Stimulated activated naive CD8-positive, alpha-beta T cell treated with anti-CD3 and anti-CD28 coated beads, Interleukin-15, amount 100 ng/mL, for 72 hours (primary cell): ENCODE measurements at regions not wholly inside any gene's neighbourhood (a gene's known extent, or its start where the extent isn't known, plus 50 kb on each side); places are given as distances from the start of the nearest gene placed in this dataset.
A peak's percentile ranks its signal among the peaks of the same experiment; 100 is the strongest.

Experiments
- ATAC-seq: fragments of 150-1000 bp; cut with Tn5 transposase; 2 replicates; pipeline ENCODE4 v1.10.0; 2021; ENCODE audit warnings: mild to moderate bottlenecking, moderate library complexity
- DNase-seq, 2 donors: peaks; one replicate each; pipeline ENCODE4 v3.0.0; 2021 to 2022
- H3K27ac Mint-ChIP-seq, 2 donors: one replicate each; pipeline ENCODE4 v1.8.0; 2022; ENCODE audit warnings: mild to moderate bottlenecking in 2 of 2, mixed read lengths in 2 of 2, moderate library complexity in 2 of 2
- H3K27me3 Mint-ChIP-seq: one replicate; pipeline ENCODE4 v1.8.0; 2022; ENCODE audit warnings: mixed read lengths
- H3K4me1 Mint-ChIP-seq: one replicate; pipeline ENCODE4 v1.8.0; 2022; ENCODE audit warnings: mild to moderate bottlenecking, mixed read lengths
- H3K4me3 Mint-ChIP-seq, 2 donors: one replicate each; pipeline ENCODE4 v1.8.0; 2022; ENCODE audit warnings: mild to moderate bottlenecking in 2 of 2, mixed read lengths in 2 of 2, moderate library complexity in 1 of 2
- H3K9me3 Mint-ChIP-seq, 2 donors: one replicate each; pipeline ENCODE4 v1.8.0; 2022; ENCODE audit warnings: mixed read lengths in 2 of 2

DNA sequence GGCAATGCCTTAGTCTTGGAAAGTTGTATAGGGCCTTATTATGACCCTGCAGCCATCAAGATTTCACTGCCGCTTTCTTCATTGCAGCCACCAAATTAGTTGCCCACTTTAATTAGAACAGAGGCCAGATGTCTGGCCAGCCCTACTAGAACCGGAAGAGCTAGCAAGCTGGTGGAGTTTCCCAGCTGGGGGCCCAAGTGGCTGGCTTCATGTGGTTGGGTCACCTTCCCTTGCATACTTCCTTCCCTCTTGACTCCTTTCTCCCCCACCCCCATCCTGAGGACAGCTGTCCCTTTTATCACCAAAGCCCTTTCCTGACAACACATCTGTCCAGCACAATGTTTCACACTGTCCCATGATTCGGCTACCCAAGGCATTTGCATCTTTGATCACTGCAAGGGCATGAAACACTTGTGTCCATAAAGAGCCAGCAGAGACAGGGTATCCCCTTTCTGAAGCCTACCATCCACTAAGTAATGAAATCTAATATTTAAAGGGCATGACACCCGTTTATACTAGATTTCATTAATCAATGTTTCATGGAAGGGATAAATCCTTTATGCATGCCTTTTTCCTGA, 187.2 kb downstream of the BCL11A start:
- DNase-seq (no peak), ATAC-seq (no peak)
- no peaks in the 10 kb centered on the region for H3K27me3 Mint-ChIP-seq
- H3K4me3 Mint-ChIP-seq, result no peak overlapping the region
- H3K9me3 Mint-ChIP-seq, result no peaks in the 10 kb centered on the region
- H3K27ac Mint-ChIP-seq, result no peak overlapping the region
- no peaks in the 10 kb centered on the region for H3K4me1 Mint-ChIP-seq

DNA sequence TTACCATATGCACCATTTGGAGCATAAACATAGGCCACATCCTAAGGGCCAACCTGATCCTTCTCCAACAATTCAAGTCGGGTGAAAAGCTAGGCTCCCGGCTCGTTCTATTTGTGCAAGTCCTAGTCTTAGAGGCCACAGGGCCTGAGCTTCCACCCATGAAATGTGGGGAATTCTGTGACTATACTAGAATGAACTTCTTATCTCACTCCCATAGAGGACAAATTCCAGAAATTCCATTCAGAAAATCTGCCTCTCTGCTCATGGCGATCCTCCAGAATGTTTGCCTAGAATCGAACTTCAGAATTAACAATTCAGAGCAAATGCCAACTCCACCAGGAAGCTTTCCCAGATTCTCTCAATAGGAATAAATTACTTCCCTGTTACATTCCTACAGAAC, 187.9 kb downstream of the BCL11A start:
- ATAC-seq (no peak), DNase-seq (no peak)
- H3K27ac Mint-ChIP-seq, result no peak overlapping the region
- H3K27me3 Mint-ChIP-seq, result no peaks in the 10 kb centered on the region
- H3K4me3 Mint-ChIP-seq, result no peak overlapping the region
- no peaks in the 10 kb centered on the region for H3K4me1 Mint-ChIP-seq
- H3K9me3 Mint-ChIP-seq, result no peaks in the 10 kb centered on the region

GRCh38 chr2:60364491-60364890, 189.0 kb downstream of the BCL11A start:
- peaks cover 5% of the 10 kb centered on the region for H3K27me3 Mint-ChIP-seq
- no peaks in the 10 kb centered on the region for H3K4me1 Mint-ChIP-seq
- no peak overlapping the region for H3K4me3 Mint-ChIP-seq
- no peak overlapping the region for H3K27ac Mint-ChIP-seq
- DNase-seq (no peak), ATAC-seq (no peak)
- no peaks in the 10 kb centered on the region for H3K9me3 Mint-ChIP-seq

GRCh38 chr2:60361498-60361897, 192.0 kb downstream of the BCL11A start:
- Mint-ChIP-seq H3K4me3 (no peak overlapping the region), H3K27ac (no peak overlapping the region), H3K9me3 (no peaks in the 10 kb centered on the region), H3K4me1 (peaks cover 3% of the 10 kb centered on the region), H3K27me3 (peaks cover 8% of the 10 kb centered on the region)
- DNase-seq, result no peak
- no peak for ATAC-seq

DNA sequence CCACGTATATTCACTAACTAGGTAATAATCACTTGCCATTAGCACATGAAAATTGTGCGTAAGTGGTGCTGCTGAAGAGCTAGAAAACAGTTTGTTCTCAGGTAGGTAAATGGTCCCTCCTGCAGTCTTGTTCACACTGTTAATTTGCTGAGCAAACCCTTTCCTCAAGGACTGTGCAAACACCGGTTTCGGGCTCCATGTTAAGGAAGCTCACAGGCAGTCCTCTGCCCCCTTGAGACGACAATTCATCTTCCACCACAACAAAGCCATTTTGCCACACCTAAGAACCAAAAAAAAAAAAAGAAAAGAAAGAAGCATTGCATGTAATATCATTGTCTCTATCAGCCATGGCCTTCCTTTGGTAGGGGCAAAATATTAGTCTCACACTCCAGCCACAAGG, 193.9 kb downstream of the BCL11A start:
- Mint-ChIP-seq H3K4me3 (no peak overlapping the region), H3K9me3 (no peaks in the 10 kb centered on the region), H3K27me3 (peaks cover 13% of the 10 kb centered on the region), H3K4me1 (peaks cover 14% of the 10 kb centered on the region), H3K27ac (no peak overlapping the region)
- no peak for ATAC-seq
- DNase-seq, result no peak

GRCh38 chr2:60358476-60358875, 195.0 kb downstream of the BCL11A start:
- Mint-ChIP-seq H3K27ac (no peak overlapping the region), H3K9me3 (no peaks in the 10 kb centered on the region), H3K4me3 (no peak overlapping the region), H3K4me1 (peaks cover 14% of the 10 kb centered on the region), H3K27me3 (peaks cover 17% of the 10 kb centered on the region)
- ATAC-seq (no peak), DNase-seq (no peak)

GRCh38 chr2:60357996-60358395, 195.5 kb downstream of the BCL11A start:
- Mint-ChIP-seq H3K9me3 (no peaks in the 10 kb centered on the region), H3K4me3 (no peak overlapping the region), H3K27ac (no peak overlapping the region), H3K4me1 (peaks cover 14% of the 10 kb centered on the region), H3K27me3 (peaks cover 17% of the 10 kb centered on the region)
- DNase-seq, result no peak
- ATAC-seq, result no peak

GRCh38 chr2:60356346-60356745, 197.1 kb downstream of the BCL11A start:
- Mint-ChIP-seq H3K4me1 (peaks cover 14% of the 10 kb centered on the region), H3K27me3 (peaks cover 17% of the 10 kb centered on the region), H3K27ac (peak overlapping the region; percentile 0 to 2), H3K9me3 (no peaks in the 10 kb centered on the region), H3K4me3 (peak overlapping the region; percentile 4 to 39)
- peak; percentile 52 for ATAC-seq
- peak in 1 of 2 donors; percentile 26 for DNase-seq

DNA sequence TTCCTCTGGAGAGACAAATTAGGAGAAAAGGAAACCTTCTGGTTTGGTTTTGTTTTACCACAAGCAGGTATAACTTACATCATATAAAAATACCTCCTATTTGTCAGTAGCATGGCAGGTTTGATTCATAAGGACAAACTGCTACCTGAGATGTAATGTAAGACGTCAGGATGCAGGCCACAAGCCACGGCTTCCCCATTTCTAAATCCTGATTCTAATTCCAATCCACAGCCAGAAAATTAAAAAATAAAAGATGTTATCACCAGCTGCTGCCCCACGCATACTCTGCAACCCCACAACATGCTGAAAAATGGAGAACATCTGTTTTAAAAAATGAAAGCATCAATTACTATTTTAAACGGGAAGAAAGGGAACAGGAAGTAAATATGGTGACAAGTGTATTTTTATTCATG, 197.6 kb downstream of the BCL11A start:
- H3K27me3 Mint-ChIP-seq, result peaks cover 17% of the 10 kb centered on the region
- no peaks in the 10 kb centered on the region for H3K9me3 Mint-ChIP-seq
- DNase-seq (no peak), ATAC-seq (peak; percentile 71)
- H3K27ac Mint-ChIP-seq, result peak overlapping the region in 1 of 2 donors; percentile 59
- peak overlapping the region; percentile 11 to 60 for H3K4me3 Mint-ChIP-seq
- H3K4me1 Mint-ChIP-seq, result peaks cover 14% of the 10 kb centered on the region

GRCh38 chr2:60354713-60355112, 198.7 kb downstream of the BCL11A start:
- Mint-ChIP-seq H3K4me3 (no peak overlapping the region), H3K27ac (peak overlapping the region in 1 of 2 donors; percentile 13), H3K9me3 (no peaks in the 10 kb centered on the region), H3K27me3 (peaks cover 14% of the 10 kb centered on the region), H3K4me1 (peaks cover 14% of the 10 kb centered on the region)
- no peak for ATAC-seq
- DNase-seq, result no peak

DNA sequence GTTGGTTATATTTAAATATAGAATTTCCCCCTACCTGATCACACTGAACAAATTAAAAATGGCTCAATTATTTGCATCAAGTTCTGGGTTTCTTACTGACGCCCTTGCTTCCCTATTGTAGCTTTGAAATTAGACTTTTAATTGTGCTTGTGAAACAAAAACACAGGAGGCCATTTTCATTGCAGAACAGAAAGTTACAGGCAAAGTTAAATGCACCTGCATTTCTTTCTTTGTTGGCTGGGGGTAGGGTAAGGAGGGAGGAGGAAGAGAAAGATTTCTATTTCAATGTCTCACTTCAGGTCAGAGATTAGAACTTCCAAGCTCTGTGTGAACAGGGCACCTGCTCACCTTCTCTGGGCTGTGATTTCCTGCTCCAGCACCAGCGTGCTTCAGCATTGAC, 199.6 kb downstream of the BCL11A start:
- Mint-ChIP-seq H3K27ac (peak overlapping the region in 1 of 2 donors; percentile 21), H3K4me3 (no peak overlapping the region), H3K9me3 (no peaks in the 10 kb centered on the region), H3K27me3 (peaks cover 9% of the 10 kb centered on the region), H3K4me1 (peaks cover 14% of the 10 kb centered on the region)
- ATAC-seq (no peak), DNase-seq (no peak)

- DNase-seq, result no peak
- Mint-ChIP-seq H3K4me1 (peaks cover 14% of the 10 kb centered on the region), H3K27me3 (peaks cover 9% of the 10 kb centered on the region), H3K9me3 (no peaks in the 10 kb centered on the region), H3K4me3 (no peak overlapping the region), H3K27ac (no peak overlapping the region)
- ATAC-seq, result no peak
These were observed 200.1 kb downstream of the BCL11A start for GRCh38 chr2:60353406-60353800.

GRCh38 chr2:60352491-60353405, 200.7 kb downstream of the BCL11A start:
- H3K9me3 Mint-ChIP-seq, result no peaks in the 10 kb centered on the region
- peaks cover 9% of the 10 kb centered on the region for H3K27me3 Mint-ChIP-seq
- H3K4me3 Mint-ChIP-seq, result no peak overlapping the region
- H3K4me1 Mint-ChIP-seq, result peaks cover 14% of the 10 kb centered on the region
- no peak for DNase-seq
- no peak for ATAC-seq
- H3K27ac Mint-ChIP-seq, result peak overlapping the region; percentile 43 to 81

GRCh38 chr2:60351802-60352201, 201.7 kb downstream of the BCL11A start:
- H3K4me3 Mint-ChIP-seq, result no peak overlapping the region
- H3K9me3 Mint-ChIP-seq, result no peaks in the 10 kb centered on the region
- peaks cover 9% of the 10 kb centered on the region for H3K27me3 Mint-ChIP-seq
- no peak overlapping the region for H3K27ac Mint-ChIP-seq
- ATAC-seq (no peak), DNase-seq (no peak)
- H3K4me1 Mint-ChIP-seq, result peaks cover 14% of the 10 kb centered on the region

- no peak for DNase-seq
- H3K4me3 Mint-ChIP-seq, result no peak overlapping the region
- peaks cover 9% of the 10 kb centered on the region for H3K27me3 Mint-ChIP-seq
- no peak overlapping the region for H3K27ac Mint-ChIP-seq
- H3K9me3 Mint-ChIP-seq, result no peaks in the 10 kb centered on the region
- no peak for ATAC-seq
- H3K4me1 Mint-ChIP-seq, result peaks cover 10% of the 10 kb centered on the region
These were observed 202.1 kb downstream of the BCL11A start for GRCh38 chr2:60351321-60351720.

GRCh38 chr2:60350791-60351190, 202.7 kb downstream of the BCL11A start:
- peak overlapping the region in 1 of 2 donors; percentile 51 for H3K27ac Mint-ChIP-seq
- H3K9me3 Mint-ChIP-seq, result no peaks in the 10 kb centered on the region
- ATAC-seq (no peak), DNase-seq (no peak)
- no peak overlapping the region for H3K4me3 Mint-ChIP-seq
- H3K4me1 Mint-ChIP-seq, result peaks cover 5% of the 10 kb centered on the region
- peaks cover 9% of the 10 kb centered on the region for H3K27me3 Mint-ChIP-seq
